ENCODE measurements at regions not wholly inside any gene's neighbourhood (a gene's known extent, or its start where the extent isn't known, plus 50 kb on each side); places are given as distances from the start of the nearest gene placed in this dataset.

DNA sequence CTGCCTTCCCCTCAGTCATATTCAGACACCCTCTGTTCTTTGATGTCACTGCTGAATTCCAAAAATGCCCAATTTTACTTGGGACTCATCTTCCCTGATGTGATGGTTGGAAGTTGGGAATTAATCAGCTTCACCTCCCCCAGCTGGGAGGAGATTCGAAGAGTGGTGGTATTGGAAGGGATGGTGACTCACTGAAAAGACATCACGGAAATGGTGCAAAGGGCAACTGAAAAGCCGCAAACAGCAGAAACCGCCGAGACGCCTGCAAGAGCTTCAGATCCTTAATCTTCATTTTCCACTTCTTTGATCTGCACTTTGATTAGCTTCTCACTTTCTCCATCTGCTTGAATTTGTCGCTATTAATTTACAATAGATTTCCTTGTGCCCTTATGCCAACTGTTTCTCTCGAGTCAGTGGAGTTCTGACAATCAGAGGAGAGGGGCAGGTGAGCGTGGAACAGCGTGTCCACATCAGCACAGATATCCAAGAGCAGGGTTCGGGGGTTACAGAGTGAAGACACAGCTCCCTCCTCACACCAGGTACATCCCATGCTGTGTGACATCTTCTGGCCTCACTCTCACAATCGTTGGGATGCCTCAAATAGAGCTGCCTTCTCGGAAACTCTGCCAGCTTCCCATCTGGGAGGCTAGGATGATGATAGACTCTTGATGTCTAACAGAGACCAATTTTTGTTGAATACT is 325.4 kb downstream of the BRD1 start:
- no peak for DNase-seq

DNA sequence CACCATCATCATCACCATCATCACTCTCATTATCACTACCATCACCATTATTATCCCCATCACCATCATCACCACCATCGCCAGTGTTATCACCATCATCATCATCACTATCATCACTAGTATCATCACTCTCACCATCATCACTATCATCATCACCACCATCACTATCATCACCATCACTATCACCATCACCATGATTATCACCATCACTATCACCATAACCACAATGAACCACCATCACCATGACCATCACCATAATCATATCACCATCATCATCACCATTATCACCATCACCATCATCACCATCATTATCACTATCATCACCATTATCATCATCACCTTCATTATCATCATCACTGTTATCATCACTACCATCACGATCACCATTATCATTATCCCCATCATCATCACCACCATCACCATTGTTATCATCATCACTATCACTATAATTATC is 326.7 kb downstream of the BRD1 start:
- DNase-seq, result no peak

DNA sequence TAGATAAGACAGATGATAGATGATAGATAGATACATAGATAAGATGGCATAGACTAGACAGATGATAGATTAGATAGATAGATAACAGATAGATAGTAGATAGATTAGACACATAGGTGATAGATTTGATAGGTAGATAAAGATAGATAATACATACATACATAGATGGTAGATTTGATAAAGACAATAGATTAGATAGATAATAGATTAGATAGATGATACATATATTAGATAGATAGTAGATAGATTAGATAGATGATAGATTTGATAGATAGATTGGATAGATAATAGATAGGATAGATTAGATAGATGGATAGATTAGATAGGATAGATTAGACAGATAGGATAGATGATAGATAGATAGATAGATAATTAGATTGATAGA is 327.6 kb downstream of the BRD1 start:
- no peak for DNase-seq

DNA sequence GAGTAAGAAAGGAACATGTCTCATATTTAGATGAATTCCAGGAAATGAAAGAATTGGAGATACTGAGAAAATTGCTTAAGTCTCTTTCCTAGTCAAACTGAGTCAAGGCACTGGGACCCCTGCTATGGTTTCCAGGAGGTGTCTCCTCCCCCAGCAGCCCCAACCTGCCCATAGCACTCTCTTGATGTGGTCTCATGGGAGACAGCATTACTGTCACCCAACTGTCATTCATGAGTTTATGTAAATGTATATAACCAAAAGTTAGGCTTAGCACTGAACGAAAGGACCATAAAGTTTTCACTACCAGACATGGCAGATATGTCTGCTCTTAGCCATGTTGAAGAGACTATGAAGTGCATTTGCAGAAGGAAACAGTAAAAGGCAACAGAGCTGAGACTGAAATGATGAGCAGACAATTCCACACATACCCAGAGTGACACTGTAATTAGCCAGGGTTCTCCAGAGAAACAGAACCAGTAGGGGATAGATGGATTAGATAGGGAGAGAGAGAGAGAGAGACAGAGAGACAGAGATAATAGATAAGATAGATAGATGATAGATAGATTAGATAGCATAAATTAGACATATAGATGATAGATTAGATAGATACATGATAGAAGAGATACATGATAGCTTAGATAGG is 328.1 kb downstream of the BRD1 start:
- DNase-seq, result no peak

DNA sequence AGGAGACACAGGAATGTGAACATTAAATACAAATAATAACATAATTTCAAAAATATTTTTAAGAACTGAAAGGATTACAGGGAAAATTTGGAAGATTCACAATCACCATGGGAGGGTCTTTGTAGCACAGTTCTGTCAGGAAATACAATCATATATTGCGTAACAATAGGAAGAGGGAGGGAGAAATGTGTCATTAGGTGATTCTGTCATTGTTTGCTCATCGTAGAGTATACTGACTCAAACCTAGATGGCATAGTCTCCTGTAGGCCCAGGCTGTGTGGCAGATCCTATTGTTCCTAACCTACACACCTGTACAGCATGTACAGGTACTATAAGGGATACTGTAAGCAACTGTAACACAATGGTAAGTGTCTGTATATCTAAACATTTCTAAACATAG is 330.4 kb downstream of the BRD1 start:
- no peak for DNase-seq

DNA sequence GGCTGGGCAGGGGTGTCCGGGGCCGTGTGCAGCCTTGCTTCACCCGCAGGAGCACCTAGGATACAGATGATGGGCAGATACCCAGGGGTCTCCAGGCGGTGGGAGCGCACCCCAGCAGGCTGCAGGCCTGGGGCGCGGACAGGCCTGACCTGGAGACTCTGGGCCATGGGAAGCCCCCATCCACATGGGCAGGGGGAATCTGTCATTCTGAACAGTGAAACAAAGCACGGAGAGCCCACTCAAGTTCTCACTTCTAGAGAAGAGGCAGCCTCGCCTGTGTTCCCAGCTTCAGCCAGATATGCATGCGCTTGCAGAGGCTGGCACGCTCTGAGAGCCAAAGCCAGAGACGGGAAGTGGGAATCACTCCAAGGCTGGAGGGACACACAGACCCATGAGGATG is 333.1 kb downstream of the BRD1 start:
- DNase-seq, result no peak

DNA sequence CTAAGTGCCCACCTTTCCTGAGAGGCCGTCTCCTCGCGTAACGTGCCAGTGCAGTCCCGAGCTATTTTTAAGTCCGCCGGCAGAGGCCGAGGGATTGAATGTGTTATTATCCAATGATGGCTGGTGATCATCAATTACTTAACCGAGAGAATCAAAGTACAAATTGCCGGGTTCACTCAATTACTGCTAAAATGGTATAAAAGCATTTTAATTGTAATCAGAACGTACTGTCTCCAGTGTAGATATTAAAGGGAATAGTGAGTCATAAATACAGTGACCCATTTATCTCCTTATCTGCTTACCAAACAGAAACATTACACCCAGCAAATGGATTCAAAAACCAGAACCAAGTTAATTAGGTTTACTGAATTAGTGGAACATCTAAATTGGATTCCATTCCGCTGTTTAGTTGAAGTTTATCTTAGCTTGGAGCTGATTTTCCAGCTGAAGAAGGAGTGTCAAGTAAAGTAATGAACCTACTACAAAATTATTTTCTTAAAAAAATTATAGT is 334.9 kb downstream of the BRD1 start:
- DNase-seq, result no peak

DNA sequence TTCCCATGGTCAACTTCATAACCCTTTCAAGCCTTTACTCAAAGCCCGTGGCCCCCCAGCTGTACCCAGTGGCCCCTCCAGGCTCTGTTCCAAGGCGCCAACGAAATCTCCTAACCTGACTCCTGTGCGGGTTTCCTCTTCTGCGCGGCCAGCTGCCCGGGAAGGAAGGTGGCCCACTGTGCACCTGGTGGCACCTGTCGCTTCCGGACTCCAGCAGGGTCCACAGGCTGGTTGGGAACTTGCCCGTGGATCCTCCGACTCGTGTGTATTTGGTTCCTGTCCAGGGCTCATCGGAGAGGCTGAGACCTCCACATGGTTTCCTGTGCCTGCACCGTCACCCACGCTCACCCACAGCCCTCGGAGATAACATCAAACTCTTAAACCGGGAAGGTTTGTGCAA is 335.4 kb downstream of the BRD1 start:
- no peak for DNase-seq

DNA sequence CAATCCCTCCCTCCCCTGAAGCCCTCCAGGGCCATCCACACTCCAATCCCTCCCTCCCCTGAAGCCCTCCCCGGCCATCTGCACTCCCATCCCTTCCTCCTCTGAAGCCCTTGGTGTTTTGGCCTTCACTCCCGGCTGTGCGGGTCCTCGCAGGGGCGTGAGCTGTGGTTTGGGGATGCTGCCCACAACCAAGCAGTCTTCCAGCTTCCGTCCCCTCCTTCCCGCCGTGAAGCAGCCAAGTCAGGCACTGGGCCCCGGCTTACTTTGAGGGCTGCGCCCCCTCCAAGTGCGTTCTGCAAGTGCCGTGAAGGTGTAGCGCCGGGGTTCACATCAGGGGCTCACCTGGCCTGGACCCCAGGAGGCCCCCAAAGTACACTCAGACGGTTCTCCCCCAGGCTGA is 335.9 kb downstream of the BRD1 start:
- no peak for DNase-seq

DNA sequence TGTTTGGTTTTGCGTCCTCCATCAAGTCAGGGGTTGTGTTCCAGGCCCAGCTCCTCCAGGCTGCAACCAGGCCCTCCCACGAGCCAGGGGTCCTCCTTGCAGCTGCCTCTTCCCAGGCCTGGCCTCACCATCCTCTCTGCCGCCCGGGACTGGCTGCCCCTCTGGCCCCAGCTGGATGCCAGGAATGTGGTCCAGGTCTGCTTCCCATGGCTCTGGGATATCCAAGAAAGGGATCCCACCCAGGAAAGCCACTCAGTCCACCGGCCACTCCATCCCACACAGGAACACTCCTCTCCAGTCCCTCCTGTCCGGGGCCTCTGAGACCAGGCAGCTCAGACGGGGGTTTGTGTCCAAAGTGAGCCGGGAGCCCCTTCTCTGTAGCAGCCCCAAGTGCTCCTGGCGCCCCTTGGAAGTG is 336.4 kb downstream of the BRD1 start:
- no peak for DNase-seq

DNA sequence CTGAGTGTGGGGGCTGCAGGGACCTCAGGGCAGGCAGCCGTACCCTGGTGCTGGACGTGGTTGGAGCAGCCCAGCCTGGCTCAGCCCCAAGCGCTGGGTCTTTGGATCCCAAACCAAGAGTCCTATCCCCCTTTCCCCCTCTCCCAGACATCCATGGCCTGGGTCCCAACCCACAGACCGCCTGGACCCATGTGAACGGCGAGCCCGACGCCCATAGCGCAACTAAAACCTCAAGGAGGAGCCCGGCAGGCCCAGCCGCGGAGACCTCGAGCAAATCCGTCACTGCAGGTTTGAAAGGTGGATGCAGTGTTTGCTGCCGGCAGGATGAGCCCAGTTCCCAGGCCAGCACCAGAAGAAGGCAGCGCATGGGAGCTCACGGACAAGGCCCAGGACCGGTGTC is 337.0 kb downstream of the BRD1 start:
- no peak for DNase-seq

DNA sequence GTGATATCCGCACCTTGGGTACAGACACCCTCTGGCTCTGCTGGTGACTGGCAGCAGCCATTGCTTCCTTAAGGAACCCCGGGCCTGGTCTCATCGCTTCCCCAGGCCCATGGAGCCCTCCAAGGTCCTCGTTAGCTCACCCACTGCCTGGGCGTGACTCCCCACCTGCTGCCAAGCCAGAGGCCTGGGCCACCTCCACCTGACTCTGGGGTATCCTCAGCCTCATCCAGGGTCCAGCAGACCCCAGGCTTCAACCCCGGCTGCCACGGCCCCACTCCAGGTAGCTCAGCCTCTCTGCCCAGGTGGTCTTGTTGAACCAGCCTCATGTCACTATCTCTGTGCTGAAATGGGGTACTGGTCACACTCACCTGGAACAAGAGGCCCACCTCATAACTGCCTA is 337.9 kb downstream of the BRD1 start:
- no peak for DNase-seq

DNA sequence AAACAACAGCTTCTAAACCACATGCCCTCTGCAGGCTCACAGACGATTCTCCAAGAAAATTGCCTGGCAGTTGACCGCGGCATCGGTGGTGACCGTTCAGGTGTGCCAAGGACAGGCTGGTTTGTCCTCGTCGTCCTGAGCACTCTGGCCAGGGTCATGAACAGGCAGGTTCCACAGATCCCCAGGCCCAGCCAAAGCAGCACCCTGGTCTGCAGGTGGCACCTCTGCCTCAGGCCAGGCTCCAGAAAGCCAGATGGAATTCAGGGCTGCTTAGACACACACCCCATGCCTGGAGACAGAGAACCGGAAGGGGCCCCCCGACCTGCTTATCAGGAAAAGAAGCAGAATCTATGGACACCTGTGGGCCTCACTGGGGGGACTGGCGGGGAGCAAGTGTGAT is 338.7 kb downstream of the BRD1 start:
- DNase-seq, result no peak

DNA sequence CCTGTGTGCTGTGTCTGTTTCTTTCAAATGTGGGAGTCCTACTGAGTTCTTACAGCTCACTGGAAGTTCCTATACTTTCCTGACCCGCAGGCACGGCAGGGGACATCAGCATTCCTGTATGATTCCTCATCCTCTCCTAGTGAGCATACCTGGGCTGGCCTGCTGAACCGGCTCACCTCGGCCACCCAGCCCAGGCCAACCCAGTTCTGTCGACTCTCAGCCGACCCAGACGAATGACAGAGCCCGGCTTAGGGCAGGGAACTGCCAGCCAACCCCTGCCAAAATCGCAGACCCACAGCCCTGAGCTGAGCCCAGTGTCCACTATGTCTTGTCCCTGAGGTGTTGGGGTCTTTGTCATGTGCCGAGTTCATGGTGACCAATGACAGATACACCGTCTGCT is 339.7 kb downstream of the BRD1 start:
- DNase-seq, result no peak

DNA sequence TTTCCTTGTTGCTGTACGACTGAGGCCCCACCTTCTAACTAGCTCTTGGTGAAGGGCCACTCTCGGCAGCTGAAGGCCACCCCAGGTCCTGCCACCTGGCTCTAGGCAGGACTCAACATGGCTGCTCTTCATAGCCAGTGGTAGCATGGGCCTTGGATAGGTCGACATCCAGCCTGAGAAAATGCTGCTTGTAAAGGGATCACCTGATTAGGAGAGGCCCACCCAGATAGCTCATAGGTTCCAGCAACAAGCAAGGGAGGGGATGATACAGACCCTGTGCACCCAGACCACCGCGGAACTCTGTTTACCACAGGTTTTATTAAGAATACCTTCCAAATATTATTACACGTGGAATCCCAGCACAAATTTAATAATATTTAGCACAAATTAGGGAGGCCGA is 341.4 kb downstream of the BRD1 start:
- DNase-seq, result no peak

DNA sequence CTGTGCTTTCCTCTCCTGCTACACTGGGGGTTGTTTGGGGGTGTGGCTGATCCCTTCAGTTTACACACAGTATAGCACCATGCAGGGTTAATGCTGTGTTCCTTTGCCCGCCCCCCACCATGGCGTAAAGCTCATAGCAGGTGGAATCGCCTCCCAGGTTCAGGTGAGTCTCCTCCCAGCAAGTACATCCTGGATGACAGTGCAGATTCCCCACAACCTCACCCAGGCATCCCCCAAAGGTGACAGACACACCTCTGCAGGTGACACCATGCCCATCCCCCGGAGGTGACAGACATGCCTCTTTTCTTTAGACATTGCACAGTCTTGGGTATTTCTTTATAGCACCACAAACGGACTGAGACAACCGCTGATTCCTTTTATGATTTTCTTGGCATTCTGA is 343.7 kb downstream of the BRD1 start:
- no peak for DNase-seq

DNA sequence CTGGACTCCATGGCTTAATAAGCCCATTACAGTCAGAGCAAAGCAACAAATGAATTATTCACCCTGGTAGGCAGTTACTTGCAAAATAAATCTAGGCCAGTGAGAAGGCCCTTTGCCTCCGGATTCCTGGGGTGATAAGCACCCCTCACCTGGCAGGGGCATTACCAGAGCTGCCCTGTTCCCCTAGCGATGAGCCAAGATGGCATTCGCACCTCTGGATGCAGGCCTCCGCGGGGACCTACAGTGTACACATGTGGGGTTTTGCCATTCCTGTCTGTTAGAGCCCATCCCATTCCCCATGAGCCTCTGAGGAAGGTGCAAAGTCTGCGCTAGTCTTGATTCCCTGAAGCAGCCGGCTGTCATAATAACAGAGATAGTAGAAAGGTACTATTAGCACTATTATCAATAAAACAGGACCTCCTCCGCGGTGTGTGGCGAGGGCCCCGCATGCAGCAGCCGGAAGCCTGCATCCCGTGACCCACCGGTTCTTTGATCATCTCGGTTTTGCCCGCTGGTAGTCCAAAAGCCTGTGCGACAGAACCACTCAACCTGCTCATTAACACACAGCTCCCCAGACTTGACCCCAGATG is 344.3 kb downstream of the BRD1 start:
- DNase-seq, result no peak

DNA sequence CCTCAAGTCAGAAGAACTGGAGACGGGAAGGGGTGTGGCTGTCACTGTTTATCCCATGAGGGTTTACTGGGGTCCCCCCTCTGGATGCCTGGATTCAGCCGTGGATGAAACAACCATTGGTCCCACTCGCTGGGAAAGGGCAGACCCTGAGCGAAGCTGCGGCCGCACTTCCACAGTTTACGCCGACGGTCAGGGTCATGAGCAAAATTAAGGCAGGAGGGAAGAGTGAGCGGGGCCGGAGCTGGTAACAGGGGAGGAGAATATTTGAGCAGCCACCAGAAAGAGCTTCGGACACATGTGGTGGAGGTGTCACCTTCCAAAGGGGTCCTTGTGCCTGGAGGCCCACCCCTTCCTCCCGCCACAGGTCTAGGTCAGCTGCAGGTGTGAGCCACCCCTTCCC is 344.9 kb downstream of the BRD1 start:
- DNase-seq, result no peak

DNA sequence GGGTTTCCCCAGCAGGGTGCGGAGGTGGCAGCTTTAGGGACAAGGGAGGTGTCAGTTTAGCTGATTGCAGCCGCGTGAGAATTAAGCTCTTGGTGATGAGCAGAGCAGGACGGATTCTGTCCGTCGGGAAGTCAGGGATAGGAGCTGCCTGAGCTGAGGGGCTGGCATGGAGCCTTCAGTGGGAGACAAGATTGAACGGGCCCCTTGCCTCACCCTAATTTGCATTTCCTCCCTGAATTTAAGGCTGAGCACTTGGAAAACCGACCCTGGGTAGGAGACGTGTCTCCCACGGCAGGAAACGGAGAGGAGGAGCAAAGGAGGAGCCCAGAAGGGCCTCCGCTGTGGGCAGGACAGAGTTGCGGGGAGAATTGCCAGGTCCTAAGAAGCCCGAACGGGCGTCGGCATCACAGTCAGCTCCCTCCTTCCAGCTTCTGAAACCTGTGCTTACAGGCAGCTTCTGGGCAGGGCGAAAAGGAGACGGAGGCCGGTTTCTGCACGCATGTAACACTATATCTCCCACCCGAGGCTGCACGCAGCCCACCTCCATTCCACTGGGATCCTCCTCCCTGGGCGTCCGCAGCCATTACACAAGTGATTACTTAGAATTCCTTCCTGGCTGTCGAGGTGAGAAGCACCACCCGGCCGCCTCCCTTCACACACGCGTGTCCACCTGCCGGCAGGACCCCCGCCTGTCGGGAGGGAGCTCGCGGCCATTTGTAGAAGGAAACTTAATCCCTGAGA is 345.8 kb downstream of the BRD1 start:
- no peak for DNase-seq

DNA sequence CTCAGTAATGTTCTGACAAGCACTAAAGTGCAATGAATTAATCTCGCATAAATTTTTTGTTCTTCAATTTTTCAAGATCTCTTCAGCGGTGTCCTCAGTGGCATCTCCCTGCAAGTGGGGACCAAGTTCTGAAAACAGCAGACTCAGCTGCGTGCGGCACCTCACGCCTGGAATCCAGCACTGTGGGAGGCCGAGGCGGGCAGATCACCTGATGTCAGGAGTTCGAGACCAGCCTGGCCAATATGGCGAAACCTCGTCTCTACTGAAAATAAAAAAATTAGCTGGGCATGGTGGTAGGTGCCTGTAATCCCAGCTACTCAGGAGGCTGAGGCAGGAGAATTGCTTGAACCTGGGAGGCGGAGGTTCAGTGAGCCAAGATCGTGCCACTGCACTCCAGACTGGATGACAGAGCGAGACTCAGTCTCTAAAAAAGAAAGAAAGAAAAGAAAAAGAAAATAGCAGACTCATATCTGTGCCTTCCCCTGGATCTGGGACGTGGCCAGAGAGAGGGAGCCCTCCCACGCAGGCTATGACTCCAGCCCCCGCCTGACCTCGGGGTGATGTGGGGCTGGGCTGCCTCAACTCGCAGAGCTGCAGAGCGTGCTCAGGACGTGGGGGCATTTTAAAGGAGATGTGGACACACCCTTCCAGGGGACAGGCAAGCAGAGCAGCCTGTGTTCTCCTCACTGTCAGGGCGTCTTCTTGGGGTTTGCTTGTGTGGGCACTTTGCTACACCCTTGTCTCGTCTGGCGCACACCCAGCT is 346.6 kb downstream of the BRD1 start:
- DNase-seq, result no peak

DNA sequence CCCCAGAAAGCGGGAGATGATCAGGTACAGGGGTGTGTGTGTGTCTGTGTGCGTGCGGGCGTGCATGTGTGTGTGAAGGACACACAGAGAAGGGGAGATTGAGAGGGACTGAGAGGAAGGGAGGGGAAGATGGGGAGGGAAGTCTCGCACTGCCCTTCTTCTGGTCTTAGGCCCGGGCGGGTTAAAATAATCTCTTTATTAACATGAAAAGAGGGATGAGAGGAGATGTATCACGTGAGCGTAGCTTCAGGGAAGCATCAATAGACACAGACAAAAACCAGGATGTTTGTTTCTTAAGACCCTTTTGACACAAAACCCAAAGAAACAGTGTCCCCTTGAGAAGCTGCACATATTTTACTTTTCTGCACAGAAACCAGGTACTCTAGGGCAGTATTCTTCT is 347.3 kb downstream of the BRD1 start:
- DNase-seq, result no peak

DNA sequence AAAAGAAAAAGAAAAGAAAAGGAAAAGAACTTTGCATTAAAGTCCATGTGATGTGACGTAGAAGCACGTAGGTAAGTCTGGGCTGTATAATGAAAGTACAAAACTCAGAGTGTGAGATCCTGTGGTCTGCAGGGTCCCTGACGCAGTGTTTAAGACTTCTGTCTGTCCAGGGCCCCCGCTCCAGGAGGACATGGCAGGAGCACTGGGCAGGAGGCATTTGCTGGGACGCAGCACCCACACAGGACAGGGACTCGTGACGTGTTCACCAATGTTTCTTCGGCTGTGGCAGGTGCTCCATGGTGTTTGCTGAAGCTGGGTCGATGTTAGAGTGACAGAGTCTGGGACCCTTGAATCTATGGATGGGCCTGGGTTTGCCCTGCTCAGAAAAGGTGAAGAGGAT is 348.1 kb downstream of the BRD1 start:
- DNase-seq, result no peak

DNA sequence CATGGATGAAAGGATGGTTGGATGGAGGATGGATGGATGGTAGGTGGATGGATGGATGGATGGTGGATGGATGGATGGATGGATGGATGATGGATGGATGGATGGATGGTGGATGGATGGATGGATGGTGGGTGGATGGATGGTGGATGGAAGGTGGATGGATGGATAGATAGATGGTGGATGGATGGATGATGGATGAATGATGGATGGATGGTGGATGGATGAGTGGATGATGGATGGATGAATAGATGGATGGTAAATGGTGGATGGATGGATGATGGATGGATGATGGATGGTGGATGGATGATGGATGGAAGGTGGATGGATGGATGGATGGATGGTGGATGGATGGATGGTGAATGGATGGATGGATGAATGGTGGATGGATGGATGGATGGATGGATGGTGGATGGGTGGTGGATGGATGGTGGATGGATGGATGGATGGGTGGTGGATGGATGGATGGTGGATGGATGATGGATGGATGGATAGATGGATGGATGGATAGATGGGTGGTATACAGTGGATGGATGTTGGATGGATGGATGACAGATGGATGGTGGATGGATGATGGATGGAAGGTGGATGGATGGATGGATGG is 350.8 kb downstream of the BRD1 start:
- no peak for DNase-seq
